Smooth muscle cell (in vitro differentiated cells): ENCODE measurements at regions not wholly inside any gene's neighbourhood (a gene's known extent, or its start where the extent isn't known, plus 50 kb on each side); places are given as distances from the start of the nearest gene placed in this dataset.

Experiments
- DNase-seq: peaks from one replicate; lab custom pipeline; 2025; ENCODE audit not compliant: unreplicated experiment; lab: John Stamatoyannopoulos, UW
- H2AFZ ChIP-seq: fragments of 200-600 bp; sonication (generic); 2 replicates; pipeline ENCODE4 v1.6.0; 2016; ENCODE audit warnings: antibody characterized with exemption, low read depth, mild to moderate bottlenecking
- H3F3A ChIP-seq: fragments of 200-600 bp; sonication (generic); 2 replicates; pipeline ENCODE4 v1.6.0; 2017; ENCODE audit warnings: antibody characterized with exemption, low read depth
- H3K27ac ChIP-seq: fragments of 200-600 bp; sonication (generic); 2 replicates; pipeline ENCODE4 v1.5.1; 2016; ENCODE audit warnings: low read depth, mild to moderate bottlenecking
- H3K27me3 ChIP-seq: fragments of 200-600 bp; sonication (generic); 2 replicates; pipeline ENCODE4 v1.6.1; 2016; ENCODE audit warnings: low read depth, mild to moderate bottlenecking
- H3K36me3 ChIP-seq: fragments of 200-600 bp; sonication (generic); 2 replicates; pipeline ENCODE4 v1.5.1; 2016; ENCODE audit warnings: low read depth
- H3K4me1 ChIP-seq: fragments of 200-600 bp; sonication (generic); 2 replicates; pipeline ENCODE4 v1.5.1; 2016; ENCODE audit warnings: low read depth
- H3K4me2 ChIP-seq: fragments of 200-600 bp; sonication (generic); 2 replicates; pipeline ENCODE4 v1.6.0; 2016; ENCODE audit warnings: mild to moderate bottlenecking
- H3K4me3 ChIP-seq: fragments of 200-600 bp; sonication (generic); 2 replicates; pipeline ENCODE4 v1.5.1; 2016; ENCODE audit warnings: mild to moderate bottlenecking
- H3K79me2 ChIP-seq: fragments of 200-600 bp; sonication (generic); 2 replicates; pipeline ENCODE4 v1.6.0; 2016; ENCODE audit warnings: low read depth, mild to moderate bottlenecking
- H3K9ac ChIP-seq: fragments of 200-600 bp; sonication (generic); 2 replicates; pipeline ENCODE4 v1.6.0; 2016; ENCODE audit warnings: low read depth
- H3K9me3 ChIP-seq: fragments of 200-600 bp; sonication (generic); replicated peaks from 2 replicates; pipeline ENCODE4 v1.5.1; 2016; ENCODE audit warnings: low read depth
- H4K20me1 ChIP-seq: fragments of 200-600 bp; sonication (generic); 2 replicates; pipeline ENCODE4 v1.6.0; 2016; ENCODE audit warnings: low read depth
- WGBS: methylation state at CpG from one replicate; pipeline ENCODE4 v1.1.7; 2016; ENCODE audit warnings: low lambda C conversion rate; 5-methylcytosine and 5-hydroxymethylcytosine counted together
- TF ChIP-seq, protein P1 (sequence below): fragments of 200-600 bp; sonication (generic); IDR thresholded peaks from 2 replicates; pipeline ENCODE4 v1.5.1; 2017; ENCODE audit warnings: borderline replicate concordance, mild to moderate bottlenecking, antibody characterized with exemption; ENCODE audit not compliant: insufficient read depth, poor library complexity, severe bottlenecking

DNA sequence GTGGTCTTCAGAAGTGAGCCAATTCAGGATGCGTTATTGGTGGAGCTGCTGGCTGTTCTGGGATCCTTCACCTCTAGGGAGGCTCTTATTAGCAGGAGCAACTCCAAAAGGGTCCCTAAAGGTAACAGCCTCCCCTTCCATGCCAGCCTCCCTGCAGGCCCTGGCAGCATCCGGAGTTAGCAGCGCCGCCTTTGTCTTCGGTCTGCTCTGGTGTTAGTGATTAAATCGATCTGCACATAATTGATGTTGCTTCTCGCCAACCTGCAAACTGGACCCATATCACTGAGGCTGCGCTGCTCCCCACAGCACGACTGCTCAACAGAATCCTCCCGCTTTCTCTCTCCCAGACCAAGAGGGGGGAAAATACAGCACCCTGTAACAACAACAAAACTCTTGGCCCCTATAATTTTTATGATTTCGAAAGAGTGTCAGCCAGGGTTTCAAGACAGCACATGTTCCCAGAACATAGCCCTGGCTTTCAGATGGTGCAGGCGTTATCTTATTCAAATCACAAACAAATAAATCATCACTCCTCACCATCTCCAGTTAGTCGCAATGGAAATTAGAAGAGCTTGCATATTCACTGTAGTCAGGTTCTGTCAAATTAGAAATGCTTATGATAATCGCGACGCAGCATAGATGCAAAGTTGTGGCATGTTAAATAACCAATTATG is 76.0 kb downstream of the IRX3 start:
- H3K4me2 ChIP-seq, result no peak overlapping the region
- no peaks in the 10 kb centered on the region for H4K20me1 ChIP-seq
- H3K79me2 ChIP-seq, result no peaks in the 10 kb centered on the region
- peaks cover 8% of the 10 kb centered on the region for H3K4me1 ChIP-seq
- H3K36me3 ChIP-seq, result no peaks in the 10 kb centered on the region
- no peak overlapping the region for H3K9ac ChIP-seq
- no peak overlapping the region for H3K27ac ChIP-seq
- WGBS, result 92% methylated on average over 16 of the region's 16 CpGs
- peaks cover 19% of the 10 kb centered on the region for H3K27me3 ChIP-seq
- no peak overlapping the region for H3K4me3 ChIP-seq
- DNase-seq, result no peak
- TF ChIP-seq, protein P1, sequence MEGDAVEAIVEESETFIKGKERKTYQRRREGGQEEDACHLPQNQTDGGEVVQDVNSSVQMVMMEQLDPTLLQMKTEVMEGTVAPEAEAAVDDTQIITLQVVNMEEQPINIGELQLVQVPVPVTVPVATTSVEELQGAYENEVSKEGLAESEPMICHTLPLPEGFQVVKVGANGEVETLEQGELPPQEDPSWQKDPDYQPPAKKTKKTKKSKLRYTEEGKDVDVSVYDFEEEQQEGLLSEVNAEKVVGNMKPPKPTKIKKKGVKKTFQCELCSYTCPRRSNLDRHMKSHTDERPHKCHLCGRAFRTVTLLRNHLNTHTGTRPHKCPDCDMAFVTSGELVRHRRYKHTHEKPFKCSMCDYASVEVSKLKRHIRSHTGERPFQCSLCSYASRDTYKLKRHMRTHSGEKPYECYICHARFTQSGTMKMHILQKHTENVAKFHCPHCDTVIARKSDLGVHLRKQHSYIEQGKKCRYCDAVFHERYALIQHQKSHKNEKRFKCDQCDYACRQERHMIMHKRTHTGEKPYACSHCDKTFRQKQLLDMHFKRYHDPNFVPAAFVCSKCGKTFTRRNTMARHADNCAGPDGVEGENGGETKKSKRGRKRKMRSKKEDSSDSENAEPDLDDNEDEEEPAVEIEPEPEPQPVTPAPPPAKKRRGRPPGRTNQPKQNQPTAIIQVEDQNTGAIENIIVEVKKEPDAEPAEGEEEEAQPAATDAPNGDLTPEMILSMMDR, result no peak
- no peak overlapping the region for H2AFZ ChIP-seq
- H3K9me3 ChIP-seq, result no peaks in the 10 kb centered on the region
- H3F3A ChIP-seq, result no peaks in the 10 kb centered on the region

DNA sequence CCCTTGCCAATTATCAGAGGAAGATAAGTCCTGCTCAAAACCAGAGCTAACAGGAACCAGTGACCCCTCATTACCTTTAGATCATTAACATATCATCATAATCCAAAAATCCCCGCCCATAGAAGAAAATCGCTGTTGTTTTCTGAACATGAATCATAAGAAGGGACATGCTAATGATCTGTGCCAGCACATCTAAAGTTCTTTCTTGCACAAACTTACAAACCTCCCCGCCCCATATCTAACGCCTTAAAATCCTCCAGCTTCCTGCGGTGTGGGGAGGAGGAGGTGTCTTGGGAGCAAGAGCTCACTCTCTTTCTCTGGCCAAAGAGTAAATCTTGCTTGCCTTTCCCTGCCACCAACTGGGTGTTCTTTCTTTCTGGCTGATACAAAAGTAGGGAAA is 78.3 kb downstream of the IRX3 start:
- 55% methylated on average over 5 of the region's 5 CpGs for WGBS

DNA sequence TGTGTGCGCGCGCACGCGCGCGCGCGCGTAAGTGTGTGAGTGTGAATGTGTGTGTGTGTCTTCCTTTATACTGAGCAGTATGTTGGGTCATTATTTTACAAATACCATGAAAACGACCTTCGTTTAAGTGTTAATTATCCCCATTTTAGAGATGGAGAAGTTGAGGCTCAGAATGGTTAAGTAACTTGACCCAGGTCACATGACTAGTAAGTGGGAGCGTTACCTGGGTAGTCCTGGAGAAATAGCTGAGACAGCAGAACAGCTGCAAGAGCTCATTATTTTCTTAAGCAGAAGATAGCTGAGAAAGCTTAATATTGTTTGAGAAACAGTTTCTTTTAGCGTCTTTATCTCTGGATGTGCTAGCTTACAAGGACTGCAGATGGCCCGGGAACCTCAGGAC is 78.8 kb downstream of the IRX3 start:
- H2AFZ ChIP-seq, result no peak overlapping the region
- no peaks in the 10 kb centered on the region for H3F3A ChIP-seq
- peaks cover 8% of the 10 kb centered on the region for H3K4me1 ChIP-seq
- WGBS, result 77% methylated on average over 15 of the region's 15 CpGs
- DNase-seq, result no peak
- H3K27me3 ChIP-seq, result peaks cover 22% of the 10 kb centered on the region
- H4K20me1 ChIP-seq, result no peaks in the 10 kb centered on the region
- no peaks in the 10 kb centered on the region for H3K79me2 ChIP-seq
- no peak overlapping the region for H3K27ac ChIP-seq
- TF ChIP-seq, protein P1, result no peak
- no peaks in the 10 kb centered on the region for H3K9me3 ChIP-seq
- H3K4me3 ChIP-seq, result no peak overlapping the region
- no peaks in the 10 kb centered on the region for H3K36me3 ChIP-seq
- no peak overlapping the region for H3K9ac ChIP-seq
- no peak overlapping the region for H3K4me2 ChIP-seq

More for the DNA sequence above, 78.3 kb downstream of the IRX3 start:
- no peaks in the 10 kb centered on the region for H3K79me2 ChIP-seq
- H3F3A ChIP-seq, result no peaks in the 10 kb centered on the region
- no peak overlapping the region for H3K9ac ChIP-seq
- no peak overlapping the region for H3K27ac ChIP-seq
- no peak overlapping the region for H2AFZ ChIP-seq
- H4K20me1 ChIP-seq, result no peaks in the 10 kb centered on the region
- H3K4me1 ChIP-seq, result peaks cover 8% of the 10 kb centered on the region
- no peaks in the 10 kb centered on the region for H3K36me3 ChIP-seq
- TF ChIP-seq, protein P1, result no peak
- DNase-seq, result no peak
- no peak overlapping the region for H3K4me3 ChIP-seq
- H3K27me3 ChIP-seq, result peaks cover 22% of the 10 kb centered on the region
- no peaks in the 10 kb centered on the region for H3K9me3 ChIP-seq
- H3K4me2 ChIP-seq, result peak overlapping the region; percentile 8

DNA sequence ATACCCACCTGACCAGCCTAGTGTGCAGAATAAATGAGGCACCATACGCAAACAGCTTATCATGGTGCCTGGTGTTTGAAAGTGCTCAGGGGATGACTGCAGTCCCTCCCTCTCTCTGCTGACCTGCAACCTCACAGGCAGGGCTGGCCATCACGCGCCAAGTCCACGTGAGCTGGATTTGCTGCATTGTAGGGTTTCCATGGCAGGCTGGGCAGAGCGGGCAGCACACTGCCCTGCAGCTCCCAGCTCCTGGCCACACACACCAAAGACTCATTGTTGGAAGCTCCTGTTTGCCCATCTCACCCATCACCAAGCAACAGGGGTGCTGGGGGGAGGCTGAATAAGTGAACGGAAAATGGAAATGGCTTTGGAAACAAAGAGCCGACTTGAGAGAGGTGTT is 81.8 kb downstream of the IRX3 start:
- Histone ChIP-seq H3K79me2 (no peaks in the 10 kb centered on the region), H3K36me3 (no peaks in the 10 kb centered on the region), H3K4me2 (no peak overlapping the region), H4K20me1 (no peaks in the 10 kb centered on the region), H3F3A (no peaks in the 10 kb centered on the region), H3K4me1 (peaks cover 8% of the 10 kb centered on the region), H3K27me3 (peaks cover 22% of the 10 kb centered on the region), H3K27ac (no peak overlapping the region), H3K9ac (no peak overlapping the region), H3K9me3 (no peaks in the 10 kb centered on the region), H3K4me3 (no peak overlapping the region), H2AFZ (no peak overlapping the region)
- no peak for DNase-seq
- WGBS, result 90% methylated on average over 7 of the region's 7 CpGs
- TF ChIP-seq, protein P1, result no peak
